ENCODE measurements at regions not wholly inside any gene's neighbourhood (a gene's known extent, or its start where the extent isn't known, plus 50 kb on each side); places are given as distances from the start of the nearest gene placed in this dataset.

GRCh38 chr10:57785068-57785467, 482.6 kb downstream of the IPMK start (continued):
- TF ChIP-seq ZBTB40 (IDR thresholded peaks at IDR 0.05; ENCODE audit: borderline replicate concordance): no peak
- TF ChIP-seq TCF3 (IDR thresholded peaks at IDR 0.05; ENCODE audit: borderline replicate concordance, insufficient read depth, low read depth, low read length): no peak
- TF ChIP-seq NBN (IDR thresholded peaks at IDR 0.05): no peak
- no peak for TF ChIP-seq IRF3 (IDR thresholded peaks at IDR 0.05)

- in situ Hi-C loops (cut with MboI): no loop called here
- H3K27ac ChIP-seq (ENCODE audit: control insufficient read depth, insufficient read depth): no peak overlapping the region
- no peak overlapping the region for H2AFZ ChIP-seq (ENCODE audit: control insufficient read depth, low read depth, low read length)
- H3K79me2 ChIP-seq (ENCODE audit: control insufficient read depth, insufficient read depth, low read length): no peaks in the 10 kb centered on the region
- BruUV-seq (replicated peaks): no TSS peak
- H3K4me1 ChIP-seq (ENCODE audit: control insufficient read depth, insufficient read depth, low read length): no peaks in the 10 kb centered on the region
- no peaks in the 10 kb centered on the region for H3K36me3 ChIP-seq (ENCODE audit: control insufficient read depth in 2 of 2, insufficient read depth in 2 of 2, low read length in 1 of 2)
- no peak for DNase-seq (ENCODE audit: low read depth, low spot score)
- no peak for ATAC-seq
- ChIA-PET CTCF (no interaction called here), POLR2A (no interaction called here), SMC1A (ENCODE audit: uncharacterized antibody, unreplicated experiment) (no interaction called here), RAD21 (ENCODE audit: unreplicated experiment) (no interaction called here)
- no peak overlapping the region for H3K9ac ChIP-seq (ENCODE audit: control insufficient read depth, insufficient read depth, low read length)
- H3K4me3 ChIP-seq: no peak overlapping the region
- H3K27me3 ChIP-seq (replicated peaks in 1 of 2; ENCODE audit: control insufficient read depth in 2 of 2, insufficient read depth in 2 of 2, low read length in 1 of 2): no peaks in the 10 kb centered on the region
- no peak overlapping the region for H3K4me2 ChIP-seq (ENCODE audit: control insufficient read depth, insufficient read depth)
- FAIRE-seq: no peak
- intact Hi-C loops (cut with micrococcal nuclease; ENCODE audit: unreplicated experiment): no loop called here
- no peaks in the 10 kb centered on the region for H4K20me1 ChIP-seq (ENCODE audit: control insufficient read depth, insufficient read depth)
- WGBS (ENCODE audit: insufficient coverage, insufficient replicate concordance, low lambda C conversion rate, missing lambda C conversion rate): 26% methylated on average over 5 of the region's 5 CpGs
- no peaks in the 10 kb centered on the region for H3K9me3 ChIP-seq (replicated peaks; ENCODE audit: control insufficient read depth, insufficient read depth, low read length)
- TF ChIP-seq CREM (IDR thresholded peaks at IDR 0.05; ENCODE audit: low read depth) (no peak), EP300 (IDR thresholded peaks at IDR 0.05; ENCODE audit: borderline replicate concordance in 1 of 2, control insufficient read depth in 1 of 2, low read depth in 2 of 2, low read length in 2 of 2) (no peak), IRF4 (IDR thresholded peaks at IDR 0.05; ENCODE audit: low read depth, low read length) (no peak), BCL3 (IDR thresholded peaks at IDR 0.05; ENCODE audit: borderline replicate concordance, insufficient read depth, low read depth, low read length, poor library complexity, severe bottlenecking) (no peak), ZBTB40 (IDR thresholded peaks at IDR 0.05; ENCODE audit: borderline replicate concordance) (no peak), CEBPB (IDR thresholded peaks at IDR 0.05; ENCODE audit: borderline replicate concordance in 1 of 2, low read depth in 2 of 2, low read length in 2 of 2) (no peak), CBX5 (IDR thresholded peaks at IDR 0.05; ENCODE audit: low read depth) (no peak)
Measured at GRCh38 chr10:57776688-57777432, 490.8 kb downstream of the IPMK start.

Data from GM12878 (cell line).